Naive B cell (primary cell): ENCODE measurements at regions not wholly inside any gene's neighbourhood (a gene's known extent, or its start where the extent isn't known, plus 50 kb on each side); places are given as distances from the start of the nearest gene placed in this dataset.
"Not testable (repeated sequence)": the region's sequence is repeated elsewhere in the genome, so short reads cannot be mapped to it uniquely, and the experiment has no call there.

Source experiments
- ATAC-seq, 2 donors: fragments of 150-1000 bp; cut with Tn5 transposase; 2 replicates each; pipeline ENCODE4 v1.10.0; 2021; ENCODE audit warnings: low read depth in 2 of 2, mild to moderate bottlenecking in 2 of 2, moderate library complexity in 2 of 2
- DNase-seq: peaks from one replicate; pipeline ENCODE4 v3.0.0; 2022
- H3K27ac Mint-ChIP-seq, 6 donors: one replicate each; pipeline ENCODE4 v1.8.0; 2020 to 2022; ENCODE audit warnings: mild to moderate bottlenecking in 6 of 6, mixed read lengths in 6 of 6, moderate library complexity in 5 of 6, inconsistent platforms in 2 of 6
- H3K27me3 Mint-ChIP-seq, 3 donors: one replicate each; pipeline ENCODE4 v1.8.0; 2021 to 2022; ENCODE audit warnings: mixed read lengths in 3 of 3, mild to moderate bottlenecking in 1 of 3
- H3K36me3 Mint-ChIP-seq, 2 donors: one replicate each; pipeline ENCODE4 v1.8.0; 2020 to 2022; ENCODE audit warnings: mixed read lengths in 2 of 2, inconsistent platforms in 1 of 2, mild to moderate bottlenecking in 1 of 2
- H3K4me1 Mint-ChIP-seq, 3 donors: one replicate each; pipeline ENCODE4 v1.8.0; 2020 to 2022; ENCODE audit warnings: mixed read lengths in 3 of 3, inconsistent platforms in 1 of 3, mild to moderate bottlenecking in 1 of 3, moderate library complexity in 1 of 3
- H3K4me3 Mint-ChIP-seq, 8 donors: one replicate each; pipeline ENCODE4 v1.8.0; 2020 to 2022; ENCODE audit warnings: mild to moderate bottlenecking in 8 of 8, mixed read lengths in 8 of 8, moderate library complexity in 8 of 8, inconsistent platforms in 2 of 8
- H3K9me3 Mint-ChIP-seq, 7 donors: one replicate each; pipeline ENCODE4 v1.8.0; 2020 to 2022; ENCODE audit warnings: mixed read lengths in 7 of 7, mild to moderate bottlenecking in 5 of 7, inconsistent platforms in 2 of 7, moderate library complexity in 1 of 7

- H3K27ac Mint-ChIP-seq = no peak overlapping the region
- ATAC-seq (no peak), DNase-seq (no peak)
- H3K9me3 Mint-ChIP-seq = peaks cover 0 to 20% (median 9%) of the 10 kb centered on the region in 7 donors
- H3K36me3 Mint-ChIP-seq = peaks cover 0 to 7% of the 10 kb centered on the region in 2 donors
- H3K4me1 Mint-ChIP-seq = no peaks in the 10 kb centered on the region
- no peak overlapping the region for H3K4me3 Mint-ChIP-seq
- peaks cover 17 to 36% (median 30%) of the 10 kb centered on the region in 3 donors for H3K27me3 Mint-ChIP-seq
Observed at GRCh38 chr2:133855526-133855925, 287.3 kb upstream of the NCKAP5 start.

- H3K27me3 Mint-ChIP-seq = peaks cover 23 to 40% (median 30%) of the 10 kb centered on the region in 3 donors
- DNase-seq = no peak
- peak overlapping the region in 1 of 6 donors; percentile 79 for H3K27ac Mint-ChIP-seq
- no peak overlapping the region for H3K4me3 Mint-ChIP-seq
- no peaks in the 10 kb centered on the region for H3K4me1 Mint-ChIP-seq
- peaks cover 0 to 7% of the 10 kb centered on the region in 2 donors for H3K36me3 Mint-ChIP-seq
- no peak for ATAC-seq
- H3K9me3 Mint-ChIP-seq = peaks cover 0 to 20% (median 9%) of the 10 kb centered on the region in 7 donors
Observed at GRCh38 chr2:133856678-133857077, 288.4 kb upstream of the NCKAP5 start.

GRCh38 chr2:133859578-133859977 lies 291.3 kb upstream of the NCKAP5 start:
- H3K27ac Mint-ChIP-seq = no peak overlapping the region
- H3K27me3 Mint-ChIP-seq = peaks cover 24 to 46% (median 42%) of the 10 kb centered on the region in 3 donors
- no peaks in the 10 kb centered on the region for H3K4me1 Mint-ChIP-seq
- ATAC-seq (no peak), DNase-seq (no peak)
- H3K4me3 Mint-ChIP-seq = no peak overlapping the region
- peaks cover 0 to 8% (median 2%) of the 10 kb centered on the region in 7 donors for H3K9me3 Mint-ChIP-seq
- no peaks in the 10 kb centered on the region for H3K36me3 Mint-ChIP-seq

GRCh38 chr2:133862400-133862977 lies 294.2 kb upstream of the NCKAP5 start:
- H3K4me3 Mint-ChIP-seq = no peak overlapping the region
- H3K9me3 Mint-ChIP-seq = peaks cover 0 to 5% (median 1%) of the 10 kb centered on the region in 7 donors
- no peaks in the 10 kb centered on the region for H3K36me3 Mint-ChIP-seq
- ATAC-seq (no peak), DNase-seq (no peak)
- H3K27me3 Mint-ChIP-seq = peaks cover 16 to 50% (median 50%) of the 10 kb centered on the region in 3 donors
- H3K27ac Mint-ChIP-seq = no peak overlapping the region
- H3K4me1 Mint-ChIP-seq = no peaks in the 10 kb centered on the region

GRCh38 chr2:133863106-133863800 lies 295.0 kb upstream of the NCKAP5 start:
- Mint-ChIP-seq H3K36me3 (no peaks in the 10 kb centered on the region), H3K4me3 (no peak overlapping the region), H3K27me3 (peaks cover 21 to 57% (median 55%) of the 10 kb centered on the region in 3 donors), H3K27ac (no peak overlapping the region), H3K4me1 (no peaks in the 10 kb centered on the region), H3K9me3 (no peaks in the 10 kb centered on the region)
- DNase-seq (no peak), ATAC-seq (no peak)

GRCh38 chr2:133865141-133865540 lies 296.9 kb upstream of the NCKAP5 start:
- H3K4me1 Mint-ChIP-seq = no peaks in the 10 kb centered on the region
- H3K27me3 Mint-ChIP-seq = peaks cover 26 to 66% (median 65%) of the 10 kb centered on the region in 3 donors
- DNase-seq = no peak
- no peak for ATAC-seq
- peaks cover 0 to 8% of the 10 kb centered on the region in 2 donors for H3K36me3 Mint-ChIP-seq
- no peak overlapping the region for H3K27ac Mint-ChIP-seq
- H3K9me3 Mint-ChIP-seq = peaks cover 0 to 11% (median 2%) of the 10 kb centered on the region in 7 donors
- H3K4me3 Mint-ChIP-seq = no peak overlapping the region

GRCh38 chr2:133867166-133867565 lies 298.9 kb upstream of the NCKAP5 start:
- H3K36me3 Mint-ChIP-seq = peaks cover 0 to 8% of the 10 kb centered on the region in 2 donors
- ATAC-seq (no peak), DNase-seq (no peak)
- H3K27me3 Mint-ChIP-seq = peaks cover 23 to 56% (median 53%) of the 10 kb centered on the region in 3 donors
- no peak overlapping the region for H3K27ac Mint-ChIP-seq
- H3K4me3 Mint-ChIP-seq = no peak overlapping the region
- no peaks in the 10 kb centered on the region for H3K4me1 Mint-ChIP-seq
- H3K9me3 Mint-ChIP-seq = peaks cover 0 to 24% (median 6%) of the 10 kb centered on the region in 7 donors

- H3K4me1 Mint-ChIP-seq = no peaks in the 10 kb centered on the region
- no peak overlapping the region for H3K4me3 Mint-ChIP-seq
- peaks cover 0 to 8% of the 10 kb centered on the region in 2 donors for H3K36me3 Mint-ChIP-seq
- peaks cover 0 to 24% (median 6%) of the 10 kb centered on the region in 7 donors for H3K9me3 Mint-ChIP-seq
- H3K27me3 Mint-ChIP-seq = peaks cover 19 to 49% (median 34%) of the 10 kb centered on the region in 3 donors
- DNase-seq = no peak
- no peak overlapping the region for H3K27ac Mint-ChIP-seq
- no peak for ATAC-seq
Observed at GRCh38 chr2:133871545-133872209, 303.4 kb upstream of the NCKAP5 start.

- H3K27ac Mint-ChIP-seq = no peak overlapping the region
- H3K9me3 Mint-ChIP-seq = no peaks in the 10 kb centered on the region
- peaks cover 38 to 68% (median 59%) of the 10 kb centered on the region in 3 donors for H3K27me3 Mint-ChIP-seq
- H3K4me3 Mint-ChIP-seq = no peak overlapping the region
- H3K36me3 Mint-ChIP-seq = peaks cover 0 to 12% of the 10 kb centered on the region in 2 donors
- no peaks in the 10 kb centered on the region for H3K4me1 Mint-ChIP-seq
- ATAC-seq (no peak), DNase-seq (no peak)
Observed at GRCh38 chr2:133878326-133878725, 310.1 kb upstream of the NCKAP5 start.

- Mint-ChIP-seq H3K9me3 (no peaks in the 10 kb centered on the region), H3K27me3 (peaks cover 39 to 68% (median 59%) of the 10 kb centered on the region in 3 donors), H3K4me3 (no peak overlapping the region), H3K4me1 (peaks cover 0 to 1% (median under 1%) of the 10 kb centered on the region in 3 donors), H3K36me3 (peaks cover 0 to 12% of the 10 kb centered on the region in 2 donors), H3K27ac (no peak overlapping the region)
- no peak for DNase-seq
- no peak for ATAC-seq
Observed at GRCh38 chr2:133879703-133880102, 311.4 kb upstream of the NCKAP5 start.

- not testable (repeated sequence) for H3K4me3 Mint-ChIP-seq, DNase-seq, ATAC-seq, H3K27ac Mint-ChIP-seq, H3K9me3 Mint-ChIP-seq
- H3K36me3 Mint-ChIP-seq = peaks cover 0 to 12% of the 10 kb centered on the region in 2 donors
- H3K4me1 Mint-ChIP-seq = peaks cover 4 to 13% (median 12%) of the 10 kb centered on the region in 3 donors
- peaks cover 26 to 46% (median 45%) of the 10 kb centered on the region in 3 donors for H3K27me3 Mint-ChIP-seq
Observed at GRCh38 chr2:133882159-133882558, 313.9 kb upstream of the NCKAP5 start.

- H3K4me3 Mint-ChIP-seq = no peak overlapping the region
- peak; percentile 10 for DNase-seq
- peak in 1 of 2 donors; percentile 35 for ATAC-seq
- H3K27me3 Mint-ChIP-seq = peaks cover 22 to 31% (median 27%) of the 10 kb centered on the region in 3 donors
- H3K4me1 Mint-ChIP-seq = peaks cover 4 to 23% (median 13%) of the 10 kb centered on the region in 3 donors
- no peaks in the 10 kb centered on the region for H3K9me3 Mint-ChIP-seq
- peak overlapping the region in 2 of 6 donors; percentile 53 to 62 for H3K27ac Mint-ChIP-seq
- H3K36me3 Mint-ChIP-seq = peaks cover 0 to 12% of the 10 kb centered on the region in 2 donors
Observed at GRCh38 chr2:133884739-133885381, 316.6 kb upstream of the NCKAP5 start.

GRCh38 chr2:133885847-133886246 lies 317.6 kb upstream of the NCKAP5 start:
- peaks cover 4 to 23% (median 13%) of the 10 kb centered on the region in 3 donors for H3K4me1 Mint-ChIP-seq
- no peak for ATAC-seq
- no peak for DNase-seq
- H3K4me3 Mint-ChIP-seq = no peak overlapping the region
- no peaks in the 10 kb centered on the region for H3K9me3 Mint-ChIP-seq
- H3K27me3 Mint-ChIP-seq = peaks cover 13 to 21% (median 20%) of the 10 kb centered on the region in 3 donors
- H3K27ac Mint-ChIP-seq = peak overlapping the region in 1 of 6 donors; percentile 78
- H3K36me3 Mint-ChIP-seq = peaks cover 0 to 12% of the 10 kb centered on the region in 2 donors
